Neutrophil (primary cell): ENCODE measurements at regions not wholly inside any gene's neighbourhood (a gene's known extent, or its start where the extent isn't known, plus 50 kb on each side); places are given as distances from the start of the nearest gene placed in this dataset.

Source experiments
- H3K27ac ChIP-seq: fragments of 200-600 bp; sonication (generic); 2 replicates; pipeline ENCODE4 v1.5.1; 2016; ENCODE audit warnings: mild to moderate bottlenecking, moderate library complexity
- H3K27me3 ChIP-seq: fragments of 200-600 bp; sonication (generic); 2 replicates; pipeline ENCODE4 v1.6.0; 2016; ENCODE audit warnings: mild to moderate bottlenecking
- H3K36me3 ChIP-seq: fragments of 200-600 bp; sonication (generic); 2 replicates; pipeline ENCODE4 v1.5.1; 2017
- H3K4me1 ChIP-seq, 2 experiments: fragments of 200-600 bp in 1 of 2; sonication (generic) in 1 of 2; 1 replicate in 1 of 2; 2 replicates in 1 of 2; pipeline versions ENCODE4 v1.5.1 to v1.6.1; 2013 to 2016; ENCODE audit warnings: low read depth in 1 of 2, low read length in 1 of 2, mild to moderate bottlenecking in 1 of 2, moderate library complexity in 1 of 2; ENCODE audit not compliant: control insufficient read depth in 1 of 2, insufficient read depth in 1 of 2
- H3K4me3 ChIP-seq, 2 experiments: fragments of 200-600 bp in 1 of 2; sonication (generic) in 1 of 2; 1 replicate in 1 of 2; 2 replicates in 1 of 2; pipeline ENCODE4 v1.5.1; 2013 to 2016; ENCODE audit warnings: low read depth in 1 of 2, low read length in 1 of 2, mild to moderate bottlenecking in 1 of 2, moderate library complexity in 1 of 2
- H3K9me3 ChIP-seq: fragments of 200-600 bp; sonication (generic); 2 replicates; pipeline ENCODE4 v1.5.1; 2016
- TF ChIP-seq, protein P1 (sequence below): fragments of 200-600 bp; sonication (generic); IDR thresholded peaks from 2 replicates; pipeline ENCODE4 v1.5.1; 2016; ENCODE audit warnings: antibody characterized with exemption

DNA sequence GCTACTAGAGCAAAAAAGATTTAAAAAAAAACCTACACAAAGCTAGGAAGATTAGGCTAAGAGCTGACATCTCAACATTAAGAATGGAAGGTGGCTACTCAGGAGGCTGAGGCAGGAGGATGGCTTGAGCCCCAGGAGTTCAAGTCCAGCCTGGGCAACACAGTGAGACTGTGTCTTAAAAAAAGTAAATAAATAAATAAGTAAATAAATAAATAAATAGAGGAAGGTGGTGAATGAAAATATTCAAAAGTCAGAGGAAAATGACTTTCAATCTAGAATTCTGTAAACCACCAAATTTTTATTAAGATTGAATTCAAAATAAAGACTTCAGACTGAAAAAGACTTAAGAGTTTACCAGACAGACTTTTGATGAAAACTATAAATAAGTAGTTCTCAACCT lies 50.9 kb upstream of the TMPRSS2 start:
- no peaks in the 10 kb centered on the region for H3K36me3 ChIP-seq
- H3K27me3 ChIP-seq, result peaks cover 16% of the 10 kb centered on the region
- TF ChIP-seq, protein P1, sequence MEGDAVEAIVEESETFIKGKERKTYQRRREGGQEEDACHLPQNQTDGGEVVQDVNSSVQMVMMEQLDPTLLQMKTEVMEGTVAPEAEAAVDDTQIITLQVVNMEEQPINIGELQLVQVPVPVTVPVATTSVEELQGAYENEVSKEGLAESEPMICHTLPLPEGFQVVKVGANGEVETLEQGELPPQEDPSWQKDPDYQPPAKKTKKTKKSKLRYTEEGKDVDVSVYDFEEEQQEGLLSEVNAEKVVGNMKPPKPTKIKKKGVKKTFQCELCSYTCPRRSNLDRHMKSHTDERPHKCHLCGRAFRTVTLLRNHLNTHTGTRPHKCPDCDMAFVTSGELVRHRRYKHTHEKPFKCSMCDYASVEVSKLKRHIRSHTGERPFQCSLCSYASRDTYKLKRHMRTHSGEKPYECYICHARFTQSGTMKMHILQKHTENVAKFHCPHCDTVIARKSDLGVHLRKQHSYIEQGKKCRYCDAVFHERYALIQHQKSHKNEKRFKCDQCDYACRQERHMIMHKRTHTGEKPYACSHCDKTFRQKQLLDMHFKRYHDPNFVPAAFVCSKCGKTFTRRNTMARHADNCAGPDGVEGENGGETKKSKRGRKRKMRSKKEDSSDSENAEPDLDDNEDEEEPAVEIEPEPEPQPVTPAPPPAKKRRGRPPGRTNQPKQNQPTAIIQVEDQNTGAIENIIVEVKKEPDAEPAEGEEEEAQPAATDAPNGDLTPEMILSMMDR, result no peak
- H3K4me3 ChIP-seq, result no peak overlapping the region
- no peaks in the 10 kb centered on the region for H3K4me1 ChIP-seq
- H3K9me3 ChIP-seq, result no peaks in the 10 kb centered on the region
- H3K27ac ChIP-seq, result no peak overlapping the region

DNA sequence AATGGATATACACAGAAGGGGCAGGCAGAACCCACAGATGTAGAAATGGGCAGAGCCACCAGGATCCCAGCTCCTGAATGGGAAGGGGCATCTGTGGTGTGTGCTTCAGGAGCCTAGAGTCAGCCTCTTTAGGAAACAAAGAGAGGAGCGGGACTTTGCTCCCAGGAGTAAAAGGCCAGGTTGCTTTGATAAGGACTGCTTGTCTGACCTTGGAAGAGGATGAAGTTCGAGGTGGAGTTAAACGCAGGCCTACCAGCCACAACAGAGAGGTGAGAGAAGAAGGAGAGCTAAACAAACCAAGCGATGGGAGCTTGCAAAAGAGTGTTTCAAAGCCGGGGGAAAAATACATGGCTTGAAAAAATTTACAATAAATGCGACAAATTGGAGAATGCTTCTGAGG lies 49.9 kb upstream of the TMPRSS2 start:
- Histone ChIP-seq H3K4me1 (no peaks in the 10 kb centered on the region), H3K4me3 (no peak overlapping the region)
- TF ChIP-seq, protein P1, result no peak

More for the DNA sequence above, 49.9 kb upstream of the TMPRSS2 start:
- H3K9me3 ChIP-seq, result no peaks in the 10 kb centered on the region
- no peak overlapping the region for H3K27ac ChIP-seq
- H3K36me3 ChIP-seq, result no peaks in the 10 kb centered on the region
- peaks cover 16% of the 10 kb centered on the region for H3K27me3 ChIP-seq
